Mesodermal cell (in vitro differentiated cells): ENCODE measurements at regions not wholly inside any gene's neighbourhood (a gene's known extent, or its start where the extent isn't known, plus 50 kb on each side); places are given as distances from the start of the nearest gene placed in this dataset.
A peak's percentile ranks its signal among the peaks of the same experiment; 100 is the strongest.
"Not testable (repeated sequence)": the region's sequence is repeated elsewhere in the genome, so short reads cannot be mapped to it uniquely, and the experiment has no call there.

Source experiments
- H3K27ac ChIP-seq: 2 replicates; pipeline ENCODE4 v1.7.0; 2013; ENCODE audit warnings: mild to moderate bottlenecking, low read depth, low read length, moderate library complexity; ENCODE audit not compliant: severe bottlenecking
- H3K36me3 ChIP-seq: 2 replicates; pipeline ENCODE4 v1.7.1; 2013; ENCODE audit warnings: mild to moderate bottlenecking, low read length, moderate library complexity; ENCODE audit not compliant: control insufficient read depth, insufficient read depth
- H3K4me1 ChIP-seq: one replicate; pipeline ENCODE4 v1.7.1; 2013; ENCODE audit warnings: mild to moderate bottlenecking, low read length; ENCODE audit not compliant: insufficient read depth, control insufficient read depth, poor library complexity, severe bottlenecking
- H3K4me3 ChIP-seq: 2 replicates; pipeline ENCODE4 v1.7.0; 2013; ENCODE audit warnings: low read length, control low read depth, mild to moderate bottlenecking; ENCODE audit not compliant: insufficient read depth, poor library complexity, severe bottlenecking; ENCODE audit errors: extremely low read depth
- H3K9me3 ChIP-seq: 2 replicates; pipeline ENCODE4 v1.7.1; 2013; ENCODE audit warnings: mild to moderate bottlenecking, low read length, moderate library complexity; ENCODE audit not compliant: control insufficient read depth
- WGBS, 2 experiments: methylation state at CpG; one replicate each; pipeline ENCODE4 v1.1.5; 2013; ENCODE audit warnings: missing lambda C conversion rate in 2 of 2; ENCODE audit not compliant: insufficient coverage in 2 of 2; 5-methylcytosine and 5-hydroxymethylcytosine counted together

DNA sequence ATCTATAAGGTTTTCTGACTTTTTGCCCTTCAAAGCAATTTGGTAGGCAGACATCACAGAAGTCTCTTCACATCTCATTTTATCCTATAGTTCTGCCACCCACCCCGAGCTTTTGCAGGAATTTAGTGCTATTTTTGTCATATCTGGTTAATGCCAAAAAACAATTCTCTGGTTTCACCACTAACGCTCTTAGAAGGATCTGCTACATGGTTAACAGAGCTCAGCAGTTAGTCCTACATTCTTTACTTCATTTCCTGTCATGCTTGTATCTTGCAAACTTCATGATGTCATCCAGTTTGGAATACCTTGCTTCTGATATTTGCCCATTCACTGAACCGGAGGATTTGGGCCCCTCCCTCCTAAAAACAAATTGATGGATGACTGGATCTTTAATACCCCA, 116.8 kb upstream of the SERPINE2 start:
- Histone ChIP-seq H3K27ac (peak overlapping the region; percentile 31), H3K4me1 (peaks cover 18% of the 10 kb centered on the region), H3K36me3 (no peaks in the 10 kb centered on the region), H3K4me3 (no peak overlapping the region), H3K9me3 (no peaks in the 10 kb centered on the region)
- WGBS, 2 experiments: 82 to 90% methylated on average over 1 to 2 of the region's 3 CpGs

DNA sequence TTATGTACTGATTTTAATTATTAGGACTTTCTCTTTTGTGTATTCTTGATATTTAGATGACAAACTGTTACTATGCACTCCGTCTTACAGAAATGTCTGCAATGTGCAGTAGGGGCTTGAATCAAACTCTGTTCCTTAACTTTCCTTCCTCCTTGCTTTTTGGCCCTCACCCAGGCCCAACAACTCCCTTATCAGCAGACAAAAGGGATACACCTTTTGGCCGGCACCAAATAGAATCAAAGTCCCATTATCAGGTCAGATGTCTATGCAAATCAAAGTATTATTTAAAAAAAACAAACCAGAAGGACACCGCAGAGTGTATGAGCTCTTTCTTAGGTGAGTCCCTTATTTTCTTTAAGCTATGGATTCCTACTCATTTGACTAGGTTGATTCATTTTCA, 116.3 kb upstream of the SERPINE2 start:
- Histone ChIP-seq H3K4me1 (peaks cover 18% of the 10 kb centered on the region), H3K27ac (peak overlapping the region; percentile 31), H3K36me3 (no peaks in the 10 kb centered on the region), H3K9me3 (no peaks in the 10 kb centered on the region), H3K4me3 (no peak overlapping the region)
- WGBS, 2 experiments: 80 to 100% methylated on average over 1 of the region's 3 CpGs

DNA sequence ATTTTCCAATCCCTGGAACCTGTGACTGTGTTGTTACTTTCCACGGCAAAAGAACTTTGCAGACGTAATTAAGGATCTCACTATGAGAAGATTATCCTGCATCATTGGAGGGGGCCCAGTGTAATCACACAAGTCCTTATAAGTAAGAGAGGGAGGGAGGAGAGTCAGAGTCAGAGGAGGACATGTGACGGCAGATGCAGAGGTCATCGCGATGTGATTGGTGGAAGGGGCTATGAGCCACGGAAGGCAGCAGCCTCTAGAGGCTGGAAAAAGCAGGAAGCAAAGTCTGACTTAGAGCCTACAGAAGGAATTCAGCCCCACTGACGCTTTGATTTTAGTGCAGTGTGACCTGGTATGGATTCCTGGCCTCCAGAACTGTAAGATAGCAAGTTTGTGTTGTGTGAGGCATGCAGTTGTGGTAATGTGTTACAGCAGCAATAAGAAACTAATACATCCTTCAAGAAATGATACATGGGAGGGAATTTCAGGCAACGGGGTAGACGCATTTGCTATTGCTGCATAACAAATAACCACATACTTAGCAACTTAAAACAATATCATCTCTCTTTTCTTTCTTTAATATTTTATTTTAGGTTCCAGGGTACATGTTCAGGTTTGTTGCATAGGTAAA, 112.7 kb upstream of the SERPINE2 start:
- Histone ChIP-seq H3K27ac (no peak overlapping the region), H3K36me3 (no peaks in the 10 kb centered on the region), H3K4me3 (no peak overlapping the region), H3K4me1 (peaks cover 27% of the 10 kb centered on the region), H3K9me3 (no peaks in the 10 kb centered on the region)
- WGBS, 2 experiments: 96% methylated on average over 6 to 7 of the region's 9 CpGs

DNA sequence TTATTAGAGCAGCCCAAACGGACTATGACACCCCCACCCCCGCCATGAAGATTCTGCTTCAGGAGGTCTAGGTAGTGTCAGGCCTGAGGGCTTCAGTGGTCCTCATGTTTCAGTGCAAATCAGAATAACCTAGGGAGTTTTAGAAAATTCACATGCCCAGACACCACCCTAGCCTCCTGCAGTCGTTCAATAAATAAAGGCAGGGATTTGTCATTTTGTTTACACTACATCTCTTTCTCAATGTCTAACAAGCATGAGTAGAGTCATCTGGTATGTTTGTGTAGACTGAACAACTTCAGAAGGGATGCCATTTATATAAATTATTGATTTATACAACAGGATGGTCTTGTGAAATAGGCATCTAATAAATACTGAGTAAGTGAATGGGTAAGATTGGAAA, 112.1 kb upstream of the SERPINE2 start:
- peaks cover 27% of the 10 kb centered on the region for H3K4me1 ChIP-seq
- WGBS, 2 experiments: 100% methylated on average over 1 of the region's 3 CpGs; no CpG with 5 or more reads in 1 of the 2 experiments

DNA sequence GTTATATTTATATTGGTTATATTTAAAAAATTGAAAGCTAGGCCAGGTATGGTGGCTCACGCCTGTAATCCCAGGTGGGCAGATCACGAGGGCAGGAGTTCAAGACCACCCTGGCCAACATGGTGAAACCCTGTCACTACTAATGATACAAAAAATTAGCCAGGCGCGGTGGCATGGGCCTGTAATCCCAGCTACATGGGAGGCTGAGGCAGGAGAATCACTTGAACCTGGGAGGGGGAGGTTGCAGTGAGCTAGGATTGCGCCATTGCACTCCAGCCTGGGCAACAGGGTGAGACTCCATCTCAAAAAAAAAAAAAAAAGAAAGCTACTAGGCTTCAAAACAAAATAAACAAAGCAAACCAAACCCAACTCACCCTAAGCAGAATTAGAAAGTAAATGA, 109.0 kb upstream of the SERPINE2 start:
- H3K36me3 ChIP-seq, H3K27ac ChIP-seq, H3K9me3 ChIP-seq, H3K4me3 ChIP-seq: not testable (repeated sequence)
- H3K4me1 ChIP-seq: peaks cover 29% of the 10 kb centered on the region
- 94% methylated on average over 2 to 4 of the region's 5 CpGs for WGBS, 2 experiments

More for the DNA sequence above, 112.1 kb upstream of the SERPINE2 start:
- Histone ChIP-seq H3K4me3 (no peak overlapping the region), H3K9me3 (no peaks in the 10 kb centered on the region), H3K36me3 (no peaks in the 10 kb centered on the region), H3K27ac (no peak overlapping the region)

DNA sequence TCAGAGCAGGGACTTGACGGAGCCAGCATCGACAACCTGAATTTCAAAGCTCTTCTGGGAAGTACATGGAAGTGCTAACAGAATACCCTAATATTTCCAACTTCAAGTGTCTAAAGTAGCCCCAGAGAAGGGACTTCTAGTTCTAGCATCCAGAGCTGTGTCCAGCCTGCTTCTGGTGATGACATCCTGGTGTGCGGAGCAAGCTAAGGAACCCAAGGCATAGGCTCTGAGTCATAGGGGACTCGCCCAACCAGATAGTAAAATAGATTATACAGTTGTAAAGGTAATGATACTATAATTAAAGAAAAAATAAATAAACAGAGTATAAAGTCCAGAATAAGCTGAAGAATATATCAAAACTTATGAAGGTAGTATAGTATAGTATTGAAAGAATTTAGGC, 108.1 kb upstream of the SERPINE2 start:
- peaks cover 34% of the 10 kb centered on the region for H3K4me1 ChIP-seq
- no peak overlapping the region for H3K4me3 ChIP-seq
- no peaks in the 10 kb centered on the region for H3K36me3 ChIP-seq
- H3K27ac ChIP-seq: peak overlapping the region; percentile 93
- 93% methylated on average over 3 of the region's 4 CpGs; no CpG with 5 or more reads in 1 of the 2 experiments for WGBS, 2 experiments
- H3K9me3 ChIP-seq: no peaks in the 10 kb centered on the region

DNA sequence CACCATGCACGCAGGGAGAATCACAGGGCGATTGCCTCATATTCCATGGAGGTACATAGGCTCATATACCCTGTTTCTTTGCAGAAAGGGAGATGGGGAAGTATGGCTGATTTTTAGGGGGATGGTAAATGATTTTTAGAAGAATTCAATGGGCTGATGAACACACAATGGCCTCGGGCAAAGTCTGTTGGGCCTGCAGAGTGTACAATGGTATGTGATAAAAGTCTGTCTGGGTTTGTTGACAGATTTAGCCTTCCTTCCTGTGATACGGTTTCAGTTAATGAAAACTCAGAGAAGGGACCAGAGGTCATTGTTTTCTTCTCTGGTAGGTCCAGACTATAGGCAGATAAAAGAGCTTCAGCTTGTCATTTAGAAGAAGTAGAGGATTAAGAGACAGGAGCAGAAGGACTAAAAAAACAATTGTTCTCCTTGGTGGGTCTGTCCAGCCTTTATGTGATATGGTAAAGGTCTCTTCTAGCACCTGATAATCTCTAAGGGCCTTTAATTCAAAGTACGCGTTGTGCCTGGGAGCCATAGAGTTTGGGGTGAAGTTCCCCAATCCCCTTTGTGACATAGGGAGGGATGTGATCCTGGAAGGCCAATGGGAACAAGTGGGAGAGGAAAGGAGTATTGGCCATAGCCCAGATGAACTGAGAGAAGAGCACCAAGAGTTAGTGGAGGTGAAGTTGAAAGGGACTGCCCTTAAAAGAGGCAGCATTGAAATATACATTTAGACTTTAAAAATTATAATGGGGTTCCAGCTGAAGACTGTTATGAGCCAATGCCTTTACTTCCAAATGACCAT, 107.5 kb upstream of the SERPINE2 start:
- Histone ChIP-seq H3K4me3 (no peak overlapping the region), H3K9me3 (no peaks in the 10 kb centered on the region), H3K36me3 (no peaks in the 10 kb centered on the region), H3K27ac (peak overlapping the region; percentile 93), H3K4me1 (peaks cover 39% of the 10 kb centered on the region)
- 82 to 83% methylated on average over 4 to 5 of the region's 6 CpGs for WGBS, 2 experiments

DNA sequence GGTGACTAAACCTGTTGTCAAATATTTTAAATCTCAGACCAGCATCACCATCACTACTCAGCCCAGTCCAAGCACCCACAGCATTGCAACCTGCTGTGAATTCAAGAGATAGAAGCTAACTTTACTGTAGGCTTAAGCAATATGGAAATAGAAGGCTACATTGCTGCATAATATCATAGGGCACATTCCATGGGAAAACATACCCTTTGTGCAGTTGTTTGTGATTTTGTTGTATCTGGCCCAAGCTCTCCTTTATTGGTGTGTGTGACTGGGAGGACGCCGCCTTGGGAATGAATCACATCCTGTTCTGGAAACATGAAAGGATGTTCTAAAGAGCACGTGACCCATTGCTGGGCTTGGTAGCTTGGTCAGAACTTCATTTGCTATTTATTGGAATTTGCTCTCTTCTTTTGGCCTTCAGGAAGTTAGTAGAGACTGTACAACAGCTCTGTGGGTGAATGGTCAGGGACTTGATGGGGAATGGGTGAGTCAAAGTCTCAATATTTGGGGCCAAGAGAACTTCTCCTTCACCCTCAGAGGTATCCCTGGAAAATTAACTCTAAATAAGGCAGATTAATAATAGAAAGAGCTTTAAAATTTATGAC, 106.8 kb upstream of the SERPINE2 start:
- no peaks in the 10 kb centered on the region for H3K9me3 ChIP-seq
- WGBS, 2 experiments: 67 to 83% methylated on average over 1 to 3 of the region's 3 CpGs
- peak overlapping the region; percentile 93 for H3K27ac ChIP-seq
- no peaks in the 10 kb centered on the region for H3K36me3 ChIP-seq
- peaks cover 39% of the 10 kb centered on the region for H3K4me1 ChIP-seq
- H3K4me3 ChIP-seq: no peak overlapping the region

DNA sequence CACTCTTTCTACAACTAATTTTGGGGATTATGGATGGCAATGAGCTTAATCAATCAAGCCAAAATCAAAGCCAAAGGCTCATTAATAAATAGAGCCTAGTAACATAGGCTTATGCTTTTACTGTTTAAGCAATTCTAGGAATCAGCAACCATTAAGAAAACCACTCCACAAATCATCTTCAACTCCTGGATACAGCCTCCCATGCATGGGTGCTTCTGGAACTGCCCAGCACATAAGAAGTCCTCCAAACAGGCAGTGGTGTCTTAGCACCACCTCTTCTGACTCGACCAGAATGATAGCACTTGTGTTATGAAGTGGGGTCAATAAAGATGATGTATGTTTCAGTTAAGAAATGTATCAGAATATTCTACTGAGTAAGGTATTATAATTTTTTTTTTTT, 104.4 kb upstream of the SERPINE2 start:
- Histone ChIP-seq H3K9me3 (no peaks in the 10 kb centered on the region), H3K27ac (no peak overlapping the region), H3K4me1 (peaks cover 39% of the 10 kb centered on the region), H3K4me3 (no peak overlapping the region), H3K36me3 (no peaks in the 10 kb centered on the region)
- WGBS, 2 experiments: 83% methylated on average over 1 of the region's 1 CpG; no CpG with 5 or more reads in 1 of the 2 experiments

DNA sequence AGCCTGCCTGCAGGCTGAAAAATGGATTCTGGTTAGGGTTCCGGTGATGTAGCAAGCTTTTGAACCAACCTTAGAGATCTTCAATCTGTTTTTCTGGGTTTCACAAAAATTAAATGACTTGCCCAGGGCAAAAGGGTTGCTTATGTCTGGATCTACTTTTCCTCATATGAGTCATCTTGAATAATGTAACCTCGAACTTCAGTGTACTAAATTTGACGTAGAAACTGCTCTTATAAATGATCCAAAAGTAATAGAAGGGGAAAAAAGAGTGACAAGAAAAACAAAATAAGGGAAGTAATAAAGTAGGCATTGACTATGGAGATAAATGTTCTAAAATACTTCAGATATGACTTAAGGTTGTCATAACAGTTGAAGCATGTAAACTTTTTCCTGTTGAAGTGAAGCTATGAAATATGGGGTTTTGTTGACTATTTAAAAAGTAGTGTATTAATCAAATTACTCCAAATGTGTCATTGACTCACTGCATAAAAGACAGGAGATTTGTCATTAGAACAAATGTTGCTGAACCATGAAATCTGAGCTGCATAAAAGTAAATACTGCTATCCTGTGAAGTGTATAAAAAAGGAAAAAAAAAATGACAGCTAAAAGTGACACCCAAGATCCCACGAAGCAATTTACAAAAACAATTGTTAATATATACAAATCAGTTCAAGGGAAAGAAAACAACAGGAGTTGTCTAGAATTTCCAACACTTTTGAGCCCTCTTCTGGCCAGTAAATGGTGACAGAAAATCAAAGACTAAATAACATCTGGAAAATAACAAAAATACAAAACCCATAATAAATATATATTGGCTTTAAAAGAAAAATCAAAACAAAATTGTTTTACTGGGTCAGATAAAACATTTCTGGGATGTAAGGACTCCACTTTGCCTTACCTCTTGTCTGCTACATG, 103.6 kb upstream of the SERPINE2 start:
- no peak overlapping the region for H3K4me3 ChIP-seq
- no peaks in the 10 kb centered on the region for H3K36me3 ChIP-seq
- H3K27ac ChIP-seq: no peak overlapping the region
- no peaks in the 10 kb centered on the region for H3K9me3 ChIP-seq
- H3K4me1 ChIP-seq: peaks cover 39% of the 10 kb centered on the region
- WGBS, 2 experiments: 83 to 88% methylated on average over 1 to 3 of the region's 4 CpGs
